ENCODE measurements at regions not wholly inside any gene's neighbourhood (a gene's known extent, or its start where the extent isn't known, plus 50 kb on each side); places are given as distances from the start of the nearest gene placed in this dataset.

DNA sequence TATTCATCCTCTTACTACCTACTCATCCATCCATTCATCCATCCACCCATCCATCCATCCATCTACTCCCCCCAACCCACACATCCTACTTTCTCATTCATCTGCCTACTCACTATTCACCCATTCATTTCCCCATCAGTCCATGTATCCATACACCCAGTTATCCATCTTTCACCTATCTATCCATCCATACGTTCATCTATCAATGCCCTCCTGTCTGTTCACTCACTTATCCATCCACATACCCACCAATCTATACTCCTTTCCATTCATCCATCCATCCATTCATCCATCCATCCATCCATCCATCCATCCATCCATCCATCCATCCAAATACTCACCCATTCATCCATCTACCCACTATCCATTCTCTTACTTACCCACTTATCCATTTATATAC is 117.8 kb upstream of the LHX5 start:
- Mint-ChIP-seq H3K36me3 (ENCODE audit: low read depth) (no peaks in the 10 kb centered on the region), H3K4me1 (ENCODE audit: low read depth) (no peaks in the 10 kb centered on the region), H3K9me3 (peaks cover 5% of the 10 kb centered on the region), H3K27ac (no peak overlapping the region), H3K4me3 (no peak overlapping the region), H3K27me3 (peaks cover 36% of the 10 kb centered on the region)
- intact Hi-C loops (cut with micrococcal nuclease): no loop called here

GRCh38 chr12:113587720-113588119 is 116.0 kb upstream of the LHX5 start:
- intact Hi-C loops (cut with micrococcal nuclease): no loop called here
- H3K36me3 Mint-ChIP-seq (ENCODE audit: low read depth): no peaks in the 10 kb centered on the region
- H3K4me1 Mint-ChIP-seq (ENCODE audit: low read depth): no peaks in the 10 kb centered on the region

GRCh38 chr12:113586461-113586860 is 114.8 kb upstream of the LHX5 start:
- intact Hi-C loops (cut with micrococcal nuclease): no loop called here
- Mint-ChIP-seq H3K4me3 (no peak overlapping the region), H3K27me3 (peaks cover 28% of the 10 kb centered on the region), H3K27ac (no peak overlapping the region), H3K9me3 (peaks cover 6% of the 10 kb centered on the region), H3K4me1 (ENCODE audit: low read depth) (no peaks in the 10 kb centered on the region), H3K36me3 (ENCODE audit: low read depth) (no peaks in the 10 kb centered on the region)

More at GRCh38 chr12:113587720-113588119, 116.0 kb upstream of the LHX5 start:
- Mint-ChIP-seq H3K27ac (no peak overlapping the region), H3K9me3 (peaks cover 5% of the 10 kb centered on the region), H3K4me3 (no peak overlapping the region), H3K27me3 (peaks cover 31% of the 10 kb centered on the region)

GRCh38 chr12:113582521-113583218 is 111.0 kb upstream of the LHX5 start:
- Mint-ChIP-seq H3K27ac (no peak overlapping the region), H3K36me3 (ENCODE audit: low read depth) (no peaks in the 10 kb centered on the region), H3K4me3 (no peak overlapping the region), H3K27me3 (peaks cover 17% of the 10 kb centered on the region), H3K4me1 (ENCODE audit: low read depth) (no peaks in the 10 kb centered on the region), H3K9me3 (peaks cover 10% of the 10 kb centered on the region)
- intact Hi-C loops (cut with micrococcal nuclease): no loop called here

- Mint-ChIP-seq H3K27ac (no peak overlapping the region), H3K36me3 (ENCODE audit: low read depth) (no peaks in the 10 kb centered on the region), H3K4me1 (ENCODE audit: low read depth) (no peaks in the 10 kb centered on the region), H3K27me3 (peaks cover 18% of the 10 kb centered on the region), H3K4me3 (no peak overlapping the region), H3K9me3 (peaks cover 10% of the 10 kb centered on the region)
- intact Hi-C loops (cut with micrococcal nuclease): no loop called here
These were observed 109.7 kb upstream of the LHX5 start for GRCh38 chr12:113581342-113581741.

GRCh38 chr12:113580437-113580836 is 108.8 kb upstream of the LHX5 start:
- Mint-ChIP-seq H3K36me3 (ENCODE audit: low read depth) (no peaks in the 10 kb centered on the region), H3K4me1 (ENCODE audit: low read depth) (no peaks in the 10 kb centered on the region), H3K4me3 (no peak overlapping the region), H3K27ac (no peak overlapping the region), H3K27me3 (peaks cover 18% of the 10 kb centered on the region), H3K9me3 (peaks cover 10% of the 10 kb centered on the region)
- intact Hi-C loops (cut with micrococcal nuclease): no loop called here

GRCh38 chr12:113577464-113578129 is 105.9 kb upstream of the LHX5 start:
- H3K36me3 Mint-ChIP-seq (ENCODE audit: low read depth): no peaks in the 10 kb centered on the region
- no peak overlapping the region for H3K27ac Mint-ChIP-seq
- H3K4me1 Mint-ChIP-seq (ENCODE audit: low read depth): no peaks in the 10 kb centered on the region

GRCh38 chr12:113575386-113575785 is 103.7 kb upstream of the LHX5 start:
- Mint-ChIP-seq H3K9me3 (no peaks in the 10 kb centered on the region), H3K27me3 (peaks cover 21% of the 10 kb centered on the region), H3K4me1 (ENCODE audit: low read depth) (no peaks in the 10 kb centered on the region), H3K4me3 (no peak overlapping the region), H3K27ac (no peak overlapping the region), H3K36me3 (ENCODE audit: low read depth) (no peaks in the 10 kb centered on the region)
- intact Hi-C loops (cut with micrococcal nuclease): no loop called here

More at GRCh38 chr12:113577464-113578129, 105.9 kb upstream of the LHX5 start:
- no peak overlapping the region for H3K4me3 Mint-ChIP-seq
- intact Hi-C loops (cut with micrococcal nuclease): no loop called here
- peaks cover 29% of the 10 kb centered on the region for H3K27me3 Mint-ChIP-seq
- H3K9me3 Mint-ChIP-seq: peaks cover 10% of the 10 kb centered on the region

GRCh38 chr12:113573148-113573547 is 101.5 kb upstream of the LHX5 start:
- no peaks in the 10 kb centered on the region for H3K36me3 Mint-ChIP-seq (ENCODE audit: low read depth)
- H3K9me3 Mint-ChIP-seq: no peaks in the 10 kb centered on the region
- H3K27me3 Mint-ChIP-seq: peaks cover 19% of the 10 kb centered on the region
- intact Hi-C loops (cut with micrococcal nuclease): no loop called here
- H3K27ac Mint-ChIP-seq: no peak overlapping the region
- no peaks in the 10 kb centered on the region for H3K4me1 Mint-ChIP-seq (ENCODE audit: low read depth)
- H3K4me3 Mint-ChIP-seq: no peak overlapping the region

- H3K36me3 Mint-ChIP-seq (ENCODE audit: low read depth): no peaks in the 10 kb centered on the region
- H3K4me1 Mint-ChIP-seq (ENCODE audit: low read depth): no peaks in the 10 kb centered on the region
- H3K27me3 Mint-ChIP-seq: peaks cover 16% of the 10 kb centered on the region
- no peak overlapping the region for H3K27ac Mint-ChIP-seq
- H3K4me3 Mint-ChIP-seq: no peak overlapping the region
- no peaks in the 10 kb centered on the region for H3K9me3 Mint-ChIP-seq
- intact Hi-C loops (cut with micrococcal nuclease): no loop called here
These were observed 100.0 kb upstream of the LHX5 start for GRCh38 chr12:113571713-113572112.

GRCh38 chr12:113569806-113570205 is 98.1 kb upstream of the LHX5 start:
- Mint-ChIP-seq H3K27ac (no peak overlapping the region), H3K4me3 (no peak overlapping the region), H3K27me3 (peaks cover 18% of the 10 kb centered on the region), H3K4me1 (ENCODE audit: low read depth) (no peaks in the 10 kb centered on the region), H3K36me3 (ENCODE audit: low read depth) (no peaks in the 10 kb centered on the region), H3K9me3 (no peaks in the 10 kb centered on the region)
- intact Hi-C loops (cut with micrococcal nuclease): no loop called here

GRCh38 chr12:113568021-113568420 is 96.3 kb upstream of the LHX5 start:
- no peaks in the 10 kb centered on the region for H3K4me1 Mint-ChIP-seq (ENCODE audit: low read depth)
- H3K27me3 Mint-ChIP-seq: peaks cover 20% of the 10 kb centered on the region

DNA sequence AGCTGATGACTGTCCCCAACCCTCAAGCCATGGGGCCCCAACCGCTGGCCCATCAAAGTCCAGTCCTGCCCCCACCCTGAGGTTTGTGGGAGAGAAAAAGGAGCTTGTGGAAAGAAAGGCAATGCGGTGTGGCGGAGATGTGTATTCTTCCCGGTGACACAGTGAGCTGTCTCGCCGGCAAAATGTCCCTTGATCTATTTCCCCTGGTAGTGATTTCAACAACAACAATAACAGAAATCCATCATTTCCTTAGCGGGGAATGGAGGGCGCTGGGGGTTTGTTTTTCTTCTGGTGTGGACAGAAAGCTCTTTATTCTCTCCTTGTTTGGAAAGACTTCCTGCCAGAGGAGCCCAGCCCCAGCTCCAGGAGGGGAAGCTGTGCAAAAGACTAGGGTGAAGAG is 93.7 kb upstream of the LHX5 start:
- no peaks in the 10 kb centered on the region for H3K9me3 Mint-ChIP-seq
- no peaks in the 10 kb centered on the region for H3K36me3 Mint-ChIP-seq (ENCODE audit: low read depth)

More at GRCh38 chr12:113568021-113568420, 96.3 kb upstream of the LHX5 start:
- Mint-ChIP-seq H3K9me3 (no peaks in the 10 kb centered on the region), H3K27ac (no peak overlapping the region), H3K4me3 (no peak overlapping the region), H3K36me3 (ENCODE audit: low read depth) (no peaks in the 10 kb centered on the region)
- intact Hi-C loops (cut with micrococcal nuclease): no loop called here

DNA sequence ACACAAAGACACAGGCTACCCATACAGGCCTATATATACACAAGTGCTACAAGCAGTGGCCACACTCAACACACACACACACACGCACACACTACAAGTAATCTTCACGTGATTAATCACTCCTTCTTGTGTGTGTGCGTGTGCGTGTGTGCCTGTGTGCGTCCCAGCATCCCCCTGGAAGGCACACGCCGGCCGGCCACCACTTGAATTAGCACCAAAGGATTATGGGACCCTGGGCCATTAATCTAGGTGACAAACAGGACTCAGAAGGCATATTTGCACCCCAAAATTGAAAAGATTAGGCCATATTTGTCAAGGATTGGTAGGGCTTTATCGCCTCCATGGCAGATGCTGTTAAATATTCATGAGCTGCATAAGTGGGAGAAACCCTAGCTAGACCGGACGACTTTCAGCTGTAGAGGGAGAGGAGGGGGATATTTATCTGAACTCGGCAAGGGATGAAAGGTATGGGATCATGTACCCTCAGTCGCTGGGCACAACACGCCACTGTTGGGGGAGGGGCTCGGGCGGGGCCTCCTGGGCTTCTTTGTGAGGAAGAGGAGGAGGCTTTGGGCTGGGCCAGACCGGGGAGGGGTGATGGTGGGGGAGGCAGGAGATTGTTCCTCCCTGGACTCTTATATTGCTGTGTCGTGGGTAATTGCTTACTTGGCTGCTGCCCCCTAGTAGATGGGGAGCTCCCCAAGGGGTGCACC is 89.6 kb upstream of the LHX5 start:
- no peaks in the 10 kb centered on the region for H3K9me3 Mint-ChIP-seq
- peaks cover 23% of the 10 kb centered on the region for H3K27me3 Mint-ChIP-seq

More for the DNA sequence above, 93.7 kb upstream of the LHX5 start:
- H3K27me3 Mint-ChIP-seq: peaks cover 16% of the 10 kb centered on the region
- intact Hi-C loops (cut with micrococcal nuclease): no loop called here
- H3K4me1 Mint-ChIP-seq (ENCODE audit: low read depth): no peaks in the 10 kb centered on the region
- no peak overlapping the region for H3K27ac Mint-ChIP-seq
- H3K4me3 Mint-ChIP-seq: no peak overlapping the region

More for the DNA sequence above, 89.6 kb upstream of the LHX5 start:
- intact Hi-C loops (cut with micrococcal nuclease): no loop called here
- H3K27ac Mint-ChIP-seq: no peak overlapping the region
- no peaks in the 10 kb centered on the region for H3K36me3 Mint-ChIP-seq (ENCODE audit: low read depth)
- no peaks in the 10 kb centered on the region for H3K4me1 Mint-ChIP-seq (ENCODE audit: low read depth)
- no peak overlapping the region for H3K4me3 Mint-ChIP-seq
